Retina (tissue), 1 donor: ENCODE measurements at regions not wholly inside any gene's neighbourhood (a gene's known extent, or its start where the extent isn't known, plus 50 kb on each side); places are given as distances from the start of the nearest gene placed in this dataset.
"Not testable (repeated sequence)": the region's sequence is repeated elsewhere in the genome, so short reads cannot be mapped to it uniquely, and the experiment has no call there.

Experiments
- DNase-seq: peaks from one replicate; pipeline ENCODE4 v3.0.0-alpha.2; 2016

DNA sequence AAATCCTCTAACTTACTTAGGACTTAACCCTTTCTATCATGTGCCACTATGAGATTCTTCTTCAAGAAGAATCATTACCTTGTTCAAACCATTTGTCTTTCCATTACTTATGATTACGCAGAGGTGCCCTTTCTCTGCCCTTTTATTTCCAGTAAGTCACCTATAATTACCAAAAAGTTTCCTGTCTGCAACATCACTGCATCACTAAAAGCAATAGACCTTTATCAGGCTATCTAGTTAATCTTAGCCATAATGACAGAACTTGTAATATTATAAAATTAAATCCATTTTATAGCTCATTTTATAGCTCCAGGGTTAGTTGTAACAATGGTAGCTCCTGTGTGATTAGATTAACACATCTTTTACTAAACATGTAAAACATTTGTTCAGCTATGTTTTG lies 673.6 kb upstream of the PITX2 start:
- no peak for DNase-seq

DNA sequence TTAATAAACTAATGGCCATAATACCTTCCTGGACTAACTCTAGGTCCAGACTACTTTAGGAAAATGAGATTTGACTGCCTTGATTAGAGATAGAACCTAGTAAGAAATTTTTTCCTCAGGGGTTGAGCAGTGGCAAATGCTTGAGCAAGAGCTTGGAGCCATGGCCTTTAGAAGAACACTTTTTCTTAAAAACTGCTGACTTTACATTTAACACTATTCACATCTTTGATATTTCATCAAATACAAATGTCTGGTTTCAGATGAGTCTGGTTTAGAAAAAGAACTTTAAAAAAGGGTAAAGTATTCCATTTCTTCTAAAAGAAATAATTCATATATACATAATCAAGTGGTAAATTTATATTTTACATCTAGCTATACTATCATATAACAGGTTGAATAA lies 680.9 kb upstream of the PITX2 start:
- DNase-seq, result no peak

DNA sequence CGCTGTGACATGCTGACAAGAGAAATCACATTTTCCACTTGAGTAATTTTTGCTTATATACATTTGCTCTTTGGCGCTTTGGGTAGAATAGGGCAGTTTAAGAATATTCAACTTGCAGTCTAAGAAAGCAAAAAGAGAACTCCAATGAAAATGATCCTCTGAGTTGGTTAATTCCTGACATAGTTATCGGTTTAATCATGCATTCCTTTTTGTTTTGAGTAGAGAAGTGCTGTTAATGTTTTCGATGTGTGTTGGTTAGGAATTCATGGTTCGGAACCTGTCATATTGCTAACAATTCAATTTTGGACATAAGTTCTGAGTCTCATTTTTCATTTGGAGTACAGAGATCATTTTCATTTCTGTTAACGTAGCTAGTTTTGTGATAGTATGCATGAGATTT lies 700.6 kb upstream of the PITX2 start:
- DNase-seq, result no peak

- no peak for DNase-seq
Observed at GRCh38 chr4:111323916-111324315, 701.0 kb upstream of the PITX2 start.

GRCh38 chr4:111326450-111326849 lies 703.6 kb upstream of the PITX2 start:
- no peak for DNase-seq

DNA sequence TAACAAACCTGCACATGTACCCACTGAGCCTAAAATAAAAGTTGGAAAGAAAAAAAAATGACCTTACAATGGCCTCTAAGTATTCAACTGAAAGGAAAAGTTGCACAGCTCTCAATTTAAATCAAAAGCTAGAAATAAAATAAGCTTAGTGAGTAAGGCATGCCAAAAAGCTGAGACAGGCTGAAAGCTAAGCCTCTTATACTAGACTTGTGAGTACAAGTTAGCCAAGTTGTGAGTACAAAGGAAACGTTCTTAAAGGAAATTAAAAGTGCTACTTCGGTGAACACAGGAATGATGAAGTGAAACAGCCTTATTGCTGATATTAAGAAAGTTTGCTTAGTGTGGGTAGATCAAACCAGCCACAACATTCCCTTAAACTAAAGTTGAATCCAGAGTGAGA lies 707.9 kb upstream of the PITX2 start:
- DNase-seq, result no peak

- no peak for DNase-seq
Observed at GRCh38 chr4:111334361-111334760, 711.5 kb upstream of the PITX2 start.

DNA sequence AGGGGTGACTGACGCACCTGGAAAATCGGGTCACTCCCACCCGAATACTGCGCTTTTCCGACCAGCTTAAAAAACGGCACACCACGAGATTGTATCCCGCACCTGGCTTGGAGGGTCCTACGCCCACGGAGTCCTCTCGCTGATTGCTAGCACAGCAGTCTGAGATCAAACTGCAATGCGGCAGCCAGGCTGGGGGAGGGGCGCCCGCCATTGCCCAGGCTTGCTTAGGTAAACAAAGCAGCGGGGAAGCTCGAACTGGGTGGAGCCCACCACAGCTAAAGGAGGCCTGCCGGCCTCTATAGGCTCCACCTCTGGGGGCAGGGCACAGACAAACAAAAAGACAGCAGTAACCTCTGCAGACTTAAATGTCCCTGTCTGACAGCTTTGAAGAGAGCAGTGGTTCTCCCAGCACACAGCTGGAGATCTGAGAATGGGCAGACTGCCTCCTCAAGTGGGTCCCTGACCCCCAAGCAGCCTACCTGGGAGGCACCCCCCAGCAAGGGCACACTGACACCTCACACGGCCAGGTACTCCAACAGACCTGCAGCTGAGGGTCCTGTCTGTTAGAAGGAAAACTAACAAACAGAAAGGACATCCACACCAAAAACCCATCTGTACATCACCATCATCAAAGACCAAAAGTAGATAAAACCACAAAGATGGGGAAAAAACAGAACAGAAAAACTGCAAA lies 714.5 kb upstream of the PITX2 start:
- DNase-seq, result not testable (repeated sequence)

DNA sequence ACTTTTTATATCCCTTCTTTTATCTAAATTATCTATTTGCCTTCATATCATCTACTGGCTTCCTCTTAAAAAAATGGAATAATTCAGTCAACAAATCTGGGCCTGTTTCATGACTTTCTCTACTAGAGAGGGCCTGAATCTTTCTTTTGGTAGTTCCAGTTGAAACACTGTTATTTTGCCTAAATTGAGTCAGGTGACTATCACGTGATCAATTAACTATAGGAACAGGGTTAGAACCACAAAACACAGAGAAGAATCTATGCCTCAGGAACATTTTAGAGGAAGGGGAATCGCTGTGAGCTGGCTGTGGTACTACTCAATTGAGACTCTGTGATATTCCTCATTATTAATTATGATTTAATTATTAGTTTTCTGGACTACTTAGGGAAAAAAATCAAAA lies 736.7 kb upstream of the PITX2 start:
- no peak for DNase-seq

GRCh38 chr4:111360906-111361305 lies 738.0 kb upstream of the PITX2 start:
- DNase-seq, result no peak

GRCh38 chr4:111362941-111363361 lies 740.1 kb upstream of the PITX2 start:
- no peak for DNase-seq

- not testable (repeated sequence) for DNase-seq
Observed at GRCh38 chr4:111377880-111378279, 755.0 kb upstream of the PITX2 start.

GRCh38 chr4:111388561-111388960 lies 756.7 kb upstream of the FAM241A start:
- no peak for DNase-seq

- DNase-seq, result no peak
Observed at GRCh38 chr4:111391829-111392228, 753.4 kb upstream of the FAM241A start.

- no peak for DNase-seq
Observed at GRCh38 chr4:111393781-111394180, 751.5 kb upstream of the FAM241A start.

- DNase-seq, result peak; percentile 6
Observed at GRCh38 chr4:111398906-111399330, 746.3 kb upstream of the FAM241A start.

DNA sequence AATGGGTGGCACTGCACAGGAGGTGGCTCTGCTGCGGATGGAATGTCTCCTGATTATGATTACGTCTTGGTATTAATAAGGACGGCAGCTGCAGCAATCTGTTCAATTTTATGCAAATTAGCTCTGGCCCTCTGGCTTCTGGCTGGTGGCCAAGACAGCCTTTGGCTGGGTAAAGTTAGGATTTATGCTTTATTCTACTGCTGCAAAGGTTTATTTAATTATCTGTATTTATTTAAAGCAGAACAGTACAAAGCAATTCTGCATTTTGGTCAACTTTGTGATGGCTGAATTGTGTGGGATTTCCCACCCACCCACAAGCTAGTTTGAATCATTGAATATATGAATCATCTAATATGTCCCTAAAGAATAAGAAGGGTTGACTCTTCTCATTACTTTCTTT lies 745.6 kb upstream of the FAM241A start:
- DNase-seq, result peak; percentile 13

DNA sequence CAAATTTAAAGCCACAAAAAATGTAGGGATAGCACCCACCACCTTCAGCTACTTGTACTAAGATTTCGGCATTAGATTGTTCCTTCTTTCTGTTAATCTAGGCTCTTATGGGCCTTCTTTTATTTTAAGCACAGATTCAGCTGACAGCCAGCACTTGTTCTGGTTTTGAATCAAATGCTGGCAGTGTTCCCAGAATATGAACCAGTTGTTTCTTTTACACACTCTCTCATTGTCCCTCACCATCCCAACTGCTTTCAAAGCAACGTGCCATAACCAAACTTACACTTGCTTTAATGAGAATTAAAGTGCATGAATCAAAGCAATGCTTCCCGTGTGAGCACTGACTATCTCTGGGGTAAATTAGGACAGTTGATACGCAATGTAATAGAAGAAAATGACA lies 744.5 kb upstream of the FAM241A start:
- DNase-seq, result peak; percentile 19

- DNase-seq, result no peak
Observed at GRCh38 chr4:111404673-111405072, 740.6 kb upstream of the FAM241A start.

- DNase-seq, result no peak
Observed at GRCh38 chr4:111405989-111406388, 739.3 kb upstream of the FAM241A start.

DNA sequence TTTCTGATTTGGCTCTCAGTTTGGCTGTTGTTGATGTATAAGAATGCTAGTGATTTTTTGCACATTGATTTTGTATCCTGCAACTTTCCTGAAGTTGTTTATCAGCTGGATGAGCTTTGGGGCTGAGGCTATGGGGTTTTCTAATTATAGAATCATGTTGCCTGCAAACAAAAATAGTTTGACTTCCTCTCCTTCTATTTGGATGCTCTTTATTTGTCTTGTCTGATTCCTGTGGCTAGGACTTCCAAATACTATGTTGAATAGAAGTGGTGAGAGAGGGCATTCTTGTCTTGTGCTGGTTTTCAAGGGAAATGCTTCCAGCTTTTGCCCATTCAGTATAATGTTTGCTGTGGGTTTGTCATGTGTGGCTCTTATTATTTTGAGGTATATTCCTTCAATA lies 734.7 kb upstream of the FAM241A start:
- DNase-seq, result no peak

DNA sequence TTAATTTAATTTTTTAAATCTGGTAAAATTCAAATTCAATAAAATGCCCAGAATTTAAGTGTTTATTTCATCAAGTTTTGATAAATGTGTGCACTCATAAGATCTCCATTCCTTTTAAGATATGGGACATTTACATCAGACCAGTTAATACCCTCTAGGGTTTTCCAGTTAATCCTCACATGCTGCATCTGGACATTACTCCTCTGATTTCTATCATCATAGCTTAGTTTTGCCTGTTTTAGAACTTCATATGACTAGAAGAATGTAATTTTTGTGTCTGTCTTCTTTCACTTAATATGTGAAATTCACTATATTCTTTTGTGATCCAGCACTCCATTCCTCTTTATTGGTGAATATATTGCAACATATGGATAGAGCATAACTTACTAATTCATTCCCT lies 727.7 kb upstream of the FAM241A start:
- DNase-seq, result no peak

DNA sequence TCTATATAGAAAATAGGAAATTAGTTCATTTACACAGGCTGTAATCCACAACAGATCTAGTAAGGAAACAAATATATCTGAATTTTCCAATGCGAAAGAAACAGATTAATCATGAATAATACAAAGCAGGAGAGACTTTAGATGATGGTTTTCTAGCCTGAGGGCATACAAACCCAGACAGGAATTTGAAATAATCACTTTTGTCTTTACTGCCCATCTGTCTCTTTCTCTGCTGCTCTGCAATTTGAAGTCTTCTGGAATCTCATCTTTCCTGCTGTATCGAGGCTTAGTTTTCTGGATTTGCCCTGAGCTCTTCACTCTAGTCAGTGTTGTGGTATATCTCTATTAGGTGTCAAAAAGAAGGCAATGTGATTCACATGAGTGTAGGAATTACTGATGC lies 711.8 kb upstream of the FAM241A start:
- DNase-seq, result peak; percentile 9

GRCh38 chr4:111434586-111434985 lies 710.7 kb upstream of the FAM241A start:
- DNase-seq, result no peak

- DNase-seq, result no peak
Observed at GRCh38 chr4:111435986-111436744, 709.1 kb upstream of the FAM241A start.
